ENCODE measurements at regions not wholly inside any gene's neighbourhood (a gene's known extent, or its start where the extent isn't known, plus 50 kb on each side); places are given as distances from the start of the nearest gene placed in this dataset.

GRCh38 chr18:78427081-78427480 lies 552.5 kb upstream of the SALL3 start:
- Histone ChIP-seq H3K9ac (ENCODE audit: low read length) (no peak overlapping the region), H3K4me3 (ENCODE audit: low read length) (no peak overlapping the region), H3K4me2 (ENCODE audit: low read length) (no peak overlapping the region), H3K27me3 (ENCODE audit: low read depth, low read length) (no peaks in the 10 kb centered on the region), H2AFZ (ENCODE audit: low read depth, low read length) (no peak overlapping the region), H3K27ac (ENCODE audit: low read length) (no peak overlapping the region), H3K9me3 (ENCODE audit: insufficient read depth, low read length) (0 out of 2 replicates have a peak, but pooled peaks cover 2% of the 10 kb centered on the region), H3K36me3 (replicated peaks; ENCODE audit: low read depth, low read length) (no peaks in the 10 kb centered on the region), H4K20me1 (ENCODE audit: insufficient read depth, low read length) (no peaks in the 10 kb centered on the region), H3K4me1 (ENCODE audit: low read length) (no peaks in the 10 kb centered on the region), H3K79me2 (ENCODE audit: low read length) (no peaks in the 10 kb centered on the region)
- TF ChIP-seq CTCF (IDR thresholded peaks at IDR 0.05; ENCODE audit: low read depth, low read length) (no peak), EZH2phosphoT487 (IDR thresholded peaks at IDR 0.05; ENCODE audit: low read depth) (no peak)

- Histone ChIP-seq H2AFZ (ENCODE audit: low read depth, low read length) (no peak overlapping the region), H3K4me2 (ENCODE audit: low read length) (no peak overlapping the region), H3K27me3 (ENCODE audit: low read depth, low read length) (no peaks in the 10 kb centered on the region), H4K20me1 (ENCODE audit: insufficient read depth, low read length) (no peaks in the 10 kb centered on the region), H3K4me3 (ENCODE audit: low read length) (no peak overlapping the region), H3K4me1 (ENCODE audit: low read length) (no peaks in the 10 kb centered on the region), H3K36me3 (replicated peaks; ENCODE audit: low read depth, low read length) (no peaks in the 10 kb centered on the region), H3K9me3 (ENCODE audit: insufficient read depth, low read length) (0 out of 2 replicates have a peak, but pooled peaks cover 3% of the 10 kb centered on the region), H3K9ac (ENCODE audit: low read length) (no peak overlapping the region), H3K27ac (ENCODE audit: low read length) (no peak overlapping the region), H3K79me2 (ENCODE audit: low read length) (no peaks in the 10 kb centered on the region)
- TF ChIP-seq CTCF (IDR thresholded peaks at IDR 0.05; ENCODE audit: low read depth, low read length) (no peak), EZH2phosphoT487 (IDR thresholded peaks at IDR 0.05; ENCODE audit: low read depth) (no peak)
Observed at GRCh38 chr18:78429127-78430108, 550.2 kb upstream of the SALL3 start.

GRCh38 chr18:78430131-78430758 lies 549.4 kb upstream of the SALL3 start:
- Histone ChIP-seq H4K20me1 (ENCODE audit: insufficient read depth, low read length) (no peaks in the 10 kb centered on the region), H3K4me2 (ENCODE audit: low read length) (no peak overlapping the region), H3K27ac (ENCODE audit: low read length) (no peak overlapping the region), H3K9ac (ENCODE audit: low read length) (no peak overlapping the region), H2AFZ (ENCODE audit: low read depth, low read length) (no peak overlapping the region), H3K4me3 (ENCODE audit: low read length) (no peak overlapping the region), H3K4me1 (ENCODE audit: low read length) (no peaks in the 10 kb centered on the region), H3K27me3 (ENCODE audit: low read depth, low read length) (no peaks in the 10 kb centered on the region), H3K79me2 (ENCODE audit: low read length) (no peaks in the 10 kb centered on the region), H3K9me3 (ENCODE audit: insufficient read depth, low read length) (0 out of 2 replicates have a peak, but pooled peaks cover 3% of the 10 kb centered on the region), H3K36me3 (replicated peaks; ENCODE audit: low read depth, low read length) (no peaks in the 10 kb centered on the region)
- TF ChIP-seq CTCF (IDR thresholded peaks at IDR 0.05; ENCODE audit: low read depth, low read length) (no peak), EZH2phosphoT487 (IDR thresholded peaks at IDR 0.05; ENCODE audit: low read depth) (no peak)

GRCh38 chr18:78431606-78432005 lies 548.0 kb upstream of the SALL3 start:
- H4K20me1 ChIP-seq (ENCODE audit: insufficient read depth, low read length): no peaks in the 10 kb centered on the region
- H3K27ac ChIP-seq (ENCODE audit: low read length): no peak overlapping the region
- no peaks in the 10 kb centered on the region for H3K79me2 ChIP-seq (ENCODE audit: low read length)
- no peak overlapping the region for H2AFZ ChIP-seq (ENCODE audit: low read depth, low read length)
- H3K36me3 ChIP-seq (replicated peaks; ENCODE audit: low read depth, low read length): no peaks in the 10 kb centered on the region
- no peak overlapping the region for H3K4me3 ChIP-seq (ENCODE audit: low read length)
- no peak overlapping the region for H3K9ac ChIP-seq (ENCODE audit: low read length)
- no peak overlapping the region for H3K4me2 ChIP-seq (ENCODE audit: low read length)
- 0 out of 2 replicates have a peak, but pooled peaks cover 3% of the 10 kb centered on the region for H3K9me3 ChIP-seq (ENCODE audit: insufficient read depth, low read length)
- no peaks in the 10 kb centered on the region for H3K4me1 ChIP-seq (ENCODE audit: low read length)
- no peaks in the 10 kb centered on the region for H3K27me3 ChIP-seq (ENCODE audit: low read depth, low read length)
- TF ChIP-seq CTCF (IDR thresholded peaks at IDR 0.05; ENCODE audit: low read depth, low read length) (no peak), EZH2phosphoT487 (IDR thresholded peaks at IDR 0.05; ENCODE audit: low read depth) (no peak)
